GM21390 (cell line): ENCODE measurements at regions not wholly inside any gene's neighbourhood (a gene's known extent, or its start where the extent isn't known, plus 50 kb on each side); places are given as distances from the start of the nearest gene placed in this dataset.
"Not testable (repeated sequence)": the region's sequence is repeated elsewhere in the genome, so short reads cannot be mapped to it uniquely, and the experiment has no call there.

ENCODE experiments used
- ATAC-seq: cut with Tn5 transposase; IDR thresholded peaks from one replicate; pipeline ENCODE4 v1.9.1; 2021; ENCODE audit not compliant: unreplicated experiment

DNA sequence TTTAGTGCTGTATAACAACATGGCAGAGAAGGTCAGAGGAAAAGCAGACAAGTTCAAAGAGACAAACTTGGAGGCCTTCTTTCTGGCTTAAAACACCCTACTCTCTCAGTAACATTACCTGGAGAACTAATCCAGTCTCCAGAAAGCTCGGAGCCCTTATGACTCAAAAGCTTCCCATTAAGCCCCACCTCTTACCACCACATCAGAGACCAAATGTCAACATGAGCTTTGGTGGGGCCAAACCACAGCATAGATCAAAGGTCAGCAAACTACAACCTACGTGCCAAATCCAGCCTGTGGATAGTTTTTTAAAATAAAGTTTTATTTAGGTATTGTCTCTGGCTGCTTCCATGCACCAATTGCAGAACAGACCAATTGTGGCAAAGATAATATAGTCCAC, 589.9 kb downstream of the DNAH5 start:
- ATAC-seq, result no peak

DNA sequence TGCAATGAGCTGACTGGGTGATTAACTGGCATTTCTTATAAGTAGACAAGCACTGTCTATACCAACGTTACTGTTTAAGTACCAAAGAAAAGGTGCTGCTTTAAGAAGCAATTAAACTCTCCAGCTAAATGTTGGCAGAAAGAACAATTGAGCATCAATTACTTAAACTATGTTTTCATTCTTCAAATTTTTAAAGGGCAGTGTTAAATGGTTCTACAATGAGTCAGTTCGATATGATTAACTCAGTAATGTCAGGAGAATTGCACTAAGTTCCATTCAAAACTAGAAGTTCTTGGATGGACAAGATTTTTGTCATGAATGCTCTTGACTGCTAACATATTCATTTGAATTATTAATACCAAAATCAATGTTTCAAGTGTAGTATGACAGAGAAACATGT, 593.7 kb downstream of the DNAH5 start:
- no peak for ATAC-seq

DNA sequence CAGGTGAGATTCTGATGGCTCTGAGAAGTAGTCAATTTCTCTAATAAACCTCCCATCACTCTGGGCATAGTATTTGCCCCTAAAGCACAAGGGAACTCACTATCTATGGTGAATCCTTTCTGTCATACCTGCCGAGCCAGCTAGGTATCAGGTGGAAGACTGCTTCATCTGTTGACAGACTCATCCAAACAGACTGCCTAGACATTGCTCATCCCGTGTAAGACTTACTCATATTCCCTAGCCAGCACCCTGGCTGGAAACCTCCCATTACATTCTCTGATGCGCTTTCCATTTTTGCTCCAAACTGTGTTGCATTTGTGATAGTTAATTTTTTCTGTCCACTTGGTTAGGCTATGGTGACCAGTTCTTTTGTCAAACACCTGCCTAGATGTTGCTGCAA, 595.9 kb downstream of the DNAH5 start:
- no peak for ATAC-seq

DNA sequence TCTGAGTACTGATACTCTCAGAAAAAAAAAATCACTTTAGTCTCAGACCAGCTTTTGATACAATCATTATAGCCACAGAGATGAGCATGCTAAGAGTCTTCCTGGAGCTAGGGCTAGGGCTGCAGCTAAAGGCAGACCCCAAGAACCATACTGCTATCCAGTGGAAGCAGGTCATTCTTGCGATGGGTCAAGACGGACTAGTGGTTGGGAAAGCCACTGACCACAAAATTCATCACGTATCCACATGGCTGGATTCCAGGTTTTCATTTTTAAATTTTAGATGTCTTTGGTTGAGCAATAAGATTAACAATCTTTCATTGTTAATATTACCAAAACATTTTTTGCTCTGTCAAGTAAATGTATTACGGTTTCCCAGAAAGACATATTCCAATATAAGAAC, 598.1 kb downstream of the DNAH5 start:
- ATAC-seq, result no peak

DNA sequence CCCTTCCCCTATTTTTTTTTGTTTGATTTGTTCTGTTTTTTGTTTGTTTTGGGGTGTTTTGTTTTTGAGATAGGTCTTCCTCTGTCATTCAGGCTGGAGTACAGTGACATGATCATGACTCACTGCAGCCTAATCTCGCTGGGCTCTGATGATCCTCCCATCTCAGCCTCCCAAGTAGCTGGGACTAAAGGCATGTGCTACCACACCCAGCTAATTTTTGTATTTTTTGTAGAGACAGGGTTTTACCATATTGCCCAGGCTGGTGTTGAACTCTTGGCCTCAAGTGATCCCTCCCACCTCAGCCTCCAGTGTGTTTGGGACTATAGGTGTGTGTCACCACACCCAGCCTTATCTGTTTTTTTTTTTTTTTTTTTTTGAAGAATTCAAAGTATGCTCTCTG, 605.4 kb downstream of the DNAH5 start:
- ATAC-seq, result no peak

DNA sequence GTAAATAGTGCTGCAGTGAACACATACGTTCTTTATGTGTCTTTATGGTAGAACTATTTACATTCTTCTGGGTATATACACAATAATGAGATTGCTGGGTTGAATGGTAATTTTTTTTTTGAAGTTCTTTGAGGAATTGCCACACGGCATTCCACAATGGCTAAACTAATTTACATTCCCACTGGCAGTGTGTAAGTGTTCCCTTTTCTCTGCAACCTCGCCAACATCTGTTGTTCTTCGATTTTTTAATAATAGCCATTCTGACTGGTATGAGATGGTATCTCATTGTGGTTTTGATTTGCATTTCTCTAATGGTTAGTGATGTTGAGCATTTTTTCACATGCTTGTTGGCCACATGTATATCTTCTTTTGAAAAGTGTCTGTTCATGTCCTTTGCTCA, 609.5 kb downstream of the DNAH5 start:
- not testable (repeated sequence) for ATAC-seq

DNA sequence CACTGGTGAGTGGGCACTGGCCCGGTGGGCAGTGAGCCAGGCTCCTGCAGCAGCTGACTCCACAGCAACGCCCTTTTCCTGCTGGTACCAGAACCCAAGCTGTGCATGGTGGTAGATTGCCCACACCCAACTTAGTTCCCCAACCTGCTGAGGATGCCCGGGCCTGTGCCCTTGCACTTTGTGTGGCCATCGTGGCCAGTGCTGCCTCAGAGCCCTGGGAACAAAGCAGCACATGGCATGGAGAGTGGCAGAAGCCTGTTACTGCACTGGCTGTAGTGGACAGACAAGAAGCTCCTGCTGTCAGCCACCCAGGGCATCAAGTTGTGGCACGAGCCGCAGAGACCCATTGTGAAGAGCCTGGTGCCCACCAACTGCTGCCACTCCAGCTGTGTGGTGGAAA, 612.9 kb downstream of the DNAH5 start:
- ATAC-seq, result no peak

DNA sequence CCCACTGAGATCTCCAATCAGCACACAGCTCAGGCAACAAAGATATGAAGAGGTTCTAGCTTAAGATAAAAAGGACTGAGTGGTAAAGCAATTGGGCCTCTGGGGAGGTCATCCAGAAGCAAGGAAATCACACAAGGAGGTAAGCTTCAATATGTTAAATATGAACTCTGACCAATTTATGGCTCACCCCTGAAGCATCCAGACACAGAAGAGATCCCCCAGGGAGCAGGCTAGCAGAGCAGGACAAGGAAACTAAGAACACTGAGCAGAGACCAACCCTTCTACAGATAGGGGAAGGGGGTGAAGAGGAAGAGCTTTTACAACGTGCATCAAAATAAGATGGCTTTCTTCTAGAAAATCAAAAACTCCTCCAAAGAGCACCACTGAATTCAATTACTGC, 616.2 kb downstream of the DNAH5 start:
- no peak for ATAC-seq

DNA sequence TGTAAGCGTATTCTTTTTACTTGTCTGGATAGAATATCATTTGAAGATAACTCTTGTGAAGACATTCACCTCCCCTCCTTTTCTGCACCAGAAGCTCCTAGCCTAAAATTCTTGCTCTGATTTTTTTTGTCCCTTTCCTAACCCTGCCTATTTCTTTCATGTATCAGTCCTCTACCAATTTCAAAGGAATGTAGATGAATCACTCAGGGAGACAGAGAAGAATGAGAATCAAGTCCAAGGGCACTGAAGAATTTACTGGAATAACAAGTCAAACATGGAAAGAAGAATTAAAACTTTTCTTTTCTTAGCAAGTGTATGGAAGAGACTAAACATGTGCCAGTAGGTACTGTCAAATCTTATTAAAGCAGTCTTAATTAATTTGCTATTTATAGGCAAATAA, 618.7 kb downstream of the DNAH5 start:
- ATAC-seq, result no peak

DNA sequence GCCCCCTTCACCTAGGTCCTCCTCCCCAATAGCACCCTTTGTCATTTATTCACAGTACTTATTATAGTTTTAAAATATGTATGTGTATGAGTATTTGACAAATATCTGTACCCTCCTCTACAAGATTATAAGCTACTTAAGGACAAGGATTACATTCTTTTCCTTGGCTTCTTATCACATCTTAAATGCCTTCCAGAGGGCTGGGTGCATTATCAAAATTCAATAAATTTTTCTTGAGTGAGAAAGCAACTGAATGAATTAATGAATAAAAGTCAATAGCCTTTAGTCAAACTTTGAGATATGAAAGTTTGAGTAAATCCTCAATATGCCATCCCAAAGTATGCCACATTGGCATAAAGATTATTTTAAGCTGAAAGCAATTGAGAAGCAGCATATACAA, 621.7 kb downstream of the DNAH5 start:
- ATAC-seq, result no peak

DNA sequence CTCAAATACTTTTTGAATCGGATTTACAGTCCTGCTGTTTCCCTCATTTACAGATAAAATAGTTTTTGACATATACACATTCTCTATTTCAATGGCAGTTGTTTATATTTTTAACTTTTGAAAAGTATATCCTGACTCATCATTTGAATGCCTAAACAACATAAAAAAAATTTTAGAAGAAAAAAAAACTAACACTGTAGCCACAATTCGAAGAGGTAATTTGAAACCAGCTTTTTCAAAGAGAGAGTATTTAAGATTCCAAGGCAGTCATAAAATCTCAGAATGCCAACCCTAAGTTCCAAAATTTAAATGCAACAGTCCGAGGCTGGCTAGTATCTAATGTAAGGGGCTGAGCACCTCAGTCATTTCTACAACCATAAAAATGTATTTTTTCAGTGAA, 626.8 kb downstream of the DNAH5 start:
- no peak for ATAC-seq

DNA sequence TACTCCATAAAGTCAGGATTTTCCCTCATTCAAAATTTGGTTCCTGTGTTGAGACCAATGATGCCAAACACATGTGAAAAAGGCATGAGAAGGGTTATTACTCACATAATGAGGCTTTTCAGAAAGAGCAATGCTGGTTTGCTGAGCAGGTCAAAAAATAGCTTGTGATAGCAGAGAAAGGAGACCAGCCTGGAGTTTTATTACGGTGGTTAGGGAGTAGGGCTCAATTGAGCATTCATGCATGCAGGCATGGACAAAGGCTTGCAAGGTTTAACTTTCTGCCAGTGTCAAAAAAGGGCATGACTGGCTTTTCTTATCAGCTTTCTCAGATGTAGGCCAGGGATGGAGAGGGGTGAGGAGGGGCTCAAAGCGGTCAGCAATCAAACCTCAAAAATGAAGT, 628.3 kb downstream of the DNAH5 start:
- no peak for ATAC-seq

DNA sequence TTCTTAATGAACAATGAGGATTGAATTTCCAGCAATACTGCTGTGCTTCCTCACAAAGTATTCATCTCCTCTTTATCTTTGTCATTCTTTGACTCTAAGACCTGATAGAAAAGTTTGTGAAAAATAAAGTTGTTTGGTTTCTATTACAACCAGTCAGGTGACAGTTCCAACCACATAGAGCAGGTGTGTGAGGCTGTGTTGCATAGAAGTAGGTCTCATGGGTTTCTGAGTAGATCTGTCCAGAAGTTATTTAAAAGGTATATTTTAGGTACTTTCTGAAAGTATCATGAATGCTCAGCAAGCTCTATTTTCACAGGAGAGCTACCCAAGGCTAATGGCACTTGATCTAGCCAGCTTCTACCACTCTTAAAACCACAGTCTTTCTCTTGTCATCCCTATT, 637.0 kb downstream of the DNAH5 start:
- no peak for ATAC-seq

DNA sequence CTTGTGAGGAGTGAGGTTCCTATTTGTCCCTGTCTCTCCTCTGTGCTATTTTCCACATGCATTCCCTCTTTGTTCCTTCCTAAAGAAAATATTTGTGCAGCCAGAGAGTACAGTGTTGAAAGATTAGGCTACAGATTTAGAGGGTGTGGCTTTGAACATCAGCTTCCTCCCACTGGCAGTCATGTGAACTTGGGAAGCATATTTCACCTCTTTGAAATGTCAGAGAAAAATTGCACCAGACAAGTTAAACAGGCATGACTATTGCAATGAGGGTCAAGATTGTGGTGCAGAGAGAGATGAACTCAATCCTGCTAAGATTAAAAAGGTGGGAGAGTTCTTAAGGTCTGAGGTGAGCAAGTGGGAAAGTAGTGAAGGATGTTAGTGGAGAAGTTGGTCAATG, 641.0 kb downstream of the DNAH5 start:
- no peak for ATAC-seq

DNA sequence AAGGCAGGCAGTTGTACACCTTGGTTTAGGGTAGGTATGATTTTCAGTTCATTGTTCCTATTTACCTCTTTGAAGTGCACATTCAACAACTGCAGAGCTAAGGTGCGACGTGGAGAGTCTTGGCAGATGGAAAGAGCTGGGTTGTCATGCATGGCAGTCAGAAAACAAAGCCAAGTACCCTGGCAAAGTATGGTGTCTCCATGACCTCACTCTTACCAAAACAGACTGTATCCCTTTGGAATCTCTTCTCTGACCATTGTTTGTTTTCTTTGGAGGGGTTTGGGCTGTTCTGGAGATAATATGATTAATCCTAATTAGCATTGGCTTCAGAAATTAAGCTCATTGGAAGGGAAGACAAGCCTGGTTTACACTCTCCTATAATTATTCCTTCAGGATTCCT, 665.7 kb downstream of the DNAH5 start:
- no peak for ATAC-seq

DNA sequence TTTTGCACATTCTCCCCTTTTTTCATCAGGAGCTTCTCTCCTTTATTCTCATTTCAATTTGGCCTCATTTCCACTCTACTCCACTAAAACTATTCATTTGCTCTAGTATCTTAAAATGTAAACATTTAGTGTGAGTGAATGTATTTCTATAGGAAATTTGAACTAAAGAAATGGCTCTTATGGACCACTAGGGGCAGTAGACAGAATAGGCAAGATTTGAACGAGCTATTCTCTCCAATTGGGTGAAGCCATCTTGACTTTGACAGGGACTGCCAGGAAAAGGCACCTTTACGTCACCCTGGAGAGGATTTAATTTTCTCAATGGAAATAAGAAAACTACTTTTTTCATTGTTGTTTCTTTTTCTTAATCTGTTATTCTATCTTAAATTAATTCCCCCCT, 666.3 kb downstream of the DNAH5 start:
- ATAC-seq, result no peak

DNA sequence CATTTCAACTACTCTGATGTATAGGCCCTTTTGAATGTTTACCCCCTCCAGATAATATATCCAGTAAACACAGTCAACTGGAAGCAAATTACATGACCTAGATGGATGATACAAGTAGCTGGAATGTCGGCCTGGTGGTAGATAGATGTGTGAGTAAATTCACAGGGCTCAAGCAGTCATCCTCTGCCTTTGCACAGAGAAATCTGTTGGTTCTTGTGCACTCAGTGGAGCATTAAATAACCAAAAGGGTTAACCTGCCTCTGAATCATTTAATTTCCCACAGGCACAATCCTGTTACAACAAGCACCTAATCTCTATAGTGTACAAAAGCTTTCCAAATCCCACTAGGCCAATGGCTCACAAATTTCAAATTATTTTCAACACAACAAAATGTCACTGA, 668.3 kb downstream of the DNAH5 start:
- no peak for ATAC-seq

DNA sequence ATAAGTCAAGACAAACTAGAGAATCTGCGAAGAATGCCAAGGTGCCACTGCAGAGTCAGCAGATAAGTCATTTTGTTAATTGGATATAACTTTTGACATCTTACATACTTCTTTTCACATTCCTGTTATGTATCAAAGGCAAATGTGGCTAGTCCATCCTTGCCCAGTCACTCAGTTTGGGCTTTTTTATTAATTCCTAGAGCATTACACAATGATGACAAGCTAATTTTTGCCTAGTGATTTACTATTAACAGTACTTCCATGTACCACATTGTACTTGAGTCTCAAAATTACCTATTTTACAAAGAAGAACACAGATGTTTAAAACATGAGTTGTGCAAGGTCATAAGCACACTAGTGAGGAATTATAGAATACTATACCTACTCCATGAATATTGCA, 680.8 kb downstream of the DNAH5 start:
- no peak for ATAC-seq

DNA sequence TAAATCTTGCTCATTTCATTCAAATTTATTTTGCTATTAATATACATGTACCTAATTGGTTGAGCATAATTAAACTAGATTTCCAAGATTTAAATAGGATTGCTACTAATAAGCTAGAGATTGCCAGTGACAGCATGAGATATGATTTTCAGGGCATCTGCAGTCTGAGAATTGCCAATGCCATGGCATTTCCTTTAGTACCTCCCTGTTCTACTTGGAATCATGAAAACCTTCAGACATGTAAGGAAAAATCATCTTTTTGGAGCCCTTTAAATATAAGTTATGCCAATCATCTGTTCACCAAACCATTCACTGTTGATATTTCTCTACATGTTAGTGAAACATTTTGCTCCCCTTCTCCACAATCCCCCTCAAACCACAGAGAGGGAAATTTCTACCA, 691.4 kb downstream of the DNAH5 start:
- no peak for ATAC-seq

DNA sequence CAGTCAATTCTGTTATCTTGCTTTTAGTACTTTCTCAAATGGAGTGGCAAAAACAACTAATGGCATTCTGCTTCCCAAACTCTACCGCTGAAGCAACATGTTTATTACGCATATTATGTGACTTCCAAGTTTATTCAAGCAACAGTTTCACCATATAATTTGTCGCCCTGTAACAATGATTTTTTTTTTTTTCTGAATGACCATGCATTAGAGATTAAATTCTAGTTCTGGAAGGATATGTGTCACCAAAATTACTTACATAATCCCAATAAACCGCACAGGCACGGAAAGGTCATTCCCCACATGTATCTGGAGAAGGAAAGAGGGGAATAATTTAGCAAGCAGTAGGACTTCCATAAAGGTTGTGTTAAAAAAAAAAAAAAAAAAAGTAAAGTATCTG, 691.8 kb downstream of the DNAH5 start:
- no peak for ATAC-seq

DNA sequence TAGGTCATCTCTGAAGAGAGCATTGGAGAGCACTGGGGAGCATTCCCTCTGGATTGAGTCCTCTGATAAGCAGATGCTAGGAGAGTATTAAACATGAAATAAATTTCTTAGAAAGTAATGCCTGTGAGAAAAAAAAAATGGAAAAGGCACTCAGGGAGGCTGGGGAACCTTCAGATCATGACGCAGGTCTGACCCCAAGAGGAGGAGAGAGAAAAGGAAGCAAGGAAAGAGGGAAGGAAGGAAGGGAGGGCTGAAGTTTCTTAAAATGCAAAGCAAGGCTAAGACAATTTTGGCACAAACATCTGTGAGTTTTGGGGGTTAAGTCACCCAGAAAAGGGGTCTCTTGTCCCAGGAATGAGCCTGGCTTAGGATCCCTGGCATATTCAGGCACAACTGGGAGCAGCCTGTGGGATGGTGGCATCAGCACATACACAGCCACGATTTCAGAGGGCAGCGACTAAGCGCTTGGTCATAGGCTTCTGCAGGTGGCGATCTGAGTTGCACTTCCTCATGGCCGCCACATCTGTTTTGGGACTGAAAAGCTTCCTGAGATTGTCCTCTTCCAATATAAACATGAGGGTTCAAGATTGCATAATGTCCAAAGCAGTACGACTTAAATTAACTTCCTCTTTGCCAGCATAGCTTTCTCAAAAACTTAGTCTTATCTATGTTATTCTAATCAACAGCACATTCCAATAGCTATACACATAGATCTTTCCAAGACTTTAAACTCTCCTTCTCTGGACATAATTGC, 692.7 kb downstream of the DNAH5 start:
- no peak for ATAC-seq

DNA sequence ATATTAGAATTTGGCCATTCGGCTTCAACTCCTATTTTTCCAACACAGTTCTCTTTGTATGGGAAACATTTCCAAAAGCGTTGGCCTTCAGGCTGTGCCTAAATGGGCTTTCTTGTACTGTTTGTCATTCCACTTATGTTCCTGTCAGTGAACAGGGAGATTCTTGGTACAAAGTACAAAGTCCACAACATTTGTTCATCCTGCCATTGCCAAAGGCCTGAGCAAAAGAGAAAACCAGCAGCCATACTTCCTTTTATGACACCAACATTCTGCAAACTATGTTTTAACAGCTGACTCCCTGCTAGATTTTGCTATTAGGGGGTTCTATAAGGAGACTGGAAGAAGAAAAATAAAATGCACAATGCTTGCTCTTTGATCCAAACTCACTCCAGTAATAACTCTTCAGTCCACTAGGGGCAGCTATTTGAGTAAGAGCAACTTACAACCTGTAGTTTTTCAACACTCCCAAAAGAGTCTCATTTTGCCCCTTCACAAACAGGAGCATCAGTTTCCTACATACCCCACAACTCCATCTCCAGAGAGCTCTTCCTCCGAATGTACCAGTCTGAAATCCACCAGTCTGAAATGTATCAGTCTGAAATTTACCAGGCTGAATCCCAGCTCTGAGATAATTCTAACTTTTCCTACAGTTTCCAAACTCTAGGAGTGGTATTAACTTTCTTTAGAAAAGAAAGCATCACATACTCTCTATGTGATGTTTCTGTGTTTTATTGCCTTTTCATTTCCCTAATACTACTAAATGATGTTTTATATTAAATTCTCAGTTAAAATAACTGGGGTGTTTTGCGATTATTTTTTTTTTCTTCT, 693.8 kb downstream of the DNAH5 start:
- peak; percentile 61 for ATAC-seq

DNA sequence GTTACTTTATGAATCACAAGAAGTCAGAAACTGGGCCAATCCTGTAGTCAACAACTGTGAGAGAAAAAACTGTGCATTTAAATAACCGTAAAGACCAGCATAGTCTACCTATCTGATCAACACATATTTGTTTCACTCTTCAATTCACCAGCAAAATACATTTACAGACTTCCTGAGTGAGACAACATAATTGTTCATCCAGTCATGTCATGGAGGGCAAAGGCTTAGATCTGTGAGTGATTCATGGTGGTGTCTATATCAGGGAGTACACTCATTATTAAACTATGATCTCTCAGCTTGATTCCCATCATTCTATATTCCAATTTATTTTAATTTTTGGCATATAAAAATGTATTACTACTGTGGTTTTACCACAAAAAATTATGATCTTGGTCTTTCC, 694.6 kb downstream of the DNAH5 start:
- no peak for ATAC-seq
